GM23248 (cell line): ENCODE measurements at regions not wholly inside any gene's neighbourhood (a gene's known extent, or its start where the extent isn't known, plus 50 kb on each side); places are given as distances from the start of the nearest gene placed in this dataset.

ENCODE experiments used
- DNase-seq: peaks from one replicate; pipeline ENCODE4 v3.0.0-alpha.2; 2015
- H2AFZ ChIP-seq: fragments of 200-600 bp; sonication (generic); 2 replicates; pipeline ENCODE4 v1.6.1; 2016; ENCODE audit warnings: antibody characterized with exemption
- H3F3A ChIP-seq: fragments of 200-600 bp; sonication (generic); 2 replicates; pipeline ENCODE4 v1.6.1; 2016; ENCODE audit warnings: mild to moderate bottlenecking, antibody characterized with exemption, mixed run types; ENCODE audit not compliant: insufficient read depth
- H3K27ac ChIP-seq: fragments of 200-600 bp; sonication (generic); 2 replicates; pipeline ENCODE4 v1.5.1; 2016; ENCODE audit warnings: mild to moderate bottlenecking
- H3K27me3 ChIP-seq: fragments of 200-600 bp; sonication (generic); replicated peaks from 2 replicates; pipeline ENCODE4 v1.6.1; 2016; ENCODE audit warnings: mild to moderate bottlenecking; ENCODE audit not compliant: insufficient read depth
- H3K36me3 ChIP-seq: fragments of 200-600 bp; sonication (generic); 2 replicates; pipeline ENCODE4 v1.6.1; 2016; ENCODE audit warnings: low read depth, mild to moderate bottlenecking
- H3K4me1 ChIP-seq: fragments of 200-600 bp; sonication (generic); 2 replicates; pipeline ENCODE4 v1.6.1; 2016; ENCODE audit warnings: mild to moderate bottlenecking; ENCODE audit not compliant: insufficient read depth
- H3K4me2 ChIP-seq: fragments of 200-600 bp; sonication (generic); one replicate; pipeline ENCODE4 v1.6.1; 2016; ENCODE audit warnings: mild to moderate bottlenecking; ENCODE audit not compliant: unreplicated experiment
- H3K4me3 ChIP-seq: fragments of 200-600 bp; sonication (generic); 2 replicates; pipeline ENCODE4 v1.5.1; 2016; ENCODE audit warnings: mild to moderate bottlenecking
- H3K79me2 ChIP-seq: fragments of 200-600 bp; sonication (generic); 2 replicates; pipeline ENCODE4 v1.6.1; 2016; ENCODE audit warnings: mild to moderate bottlenecking; ENCODE audit not compliant: insufficient read depth
- H3K9ac ChIP-seq: fragments of 200-600 bp; sonication (generic); 2 replicates; pipeline ENCODE4 v1.6.1; 2016; ENCODE audit warnings: mild to moderate bottlenecking
- H3K9me2 ChIP-seq: fragments of 200-600 bp; sonication (generic); 2 replicates; pipeline ENCODE4 v1.6.1; 2016; ENCODE audit warnings: mixed run types, mild to moderate bottlenecking, moderate library complexity; ENCODE audit not compliant: insufficient read depth
- H3K9me3 ChIP-seq: fragments of 200-600 bp; sonication (generic); one replicate; pipeline ENCODE4 v1.6.1; 2017; ENCODE audit warnings: low read depth
- H4K20me1 ChIP-seq: fragments of 200-600 bp; sonication (generic); 2 replicates; pipeline ENCODE4 v1.6.0; 2016; ENCODE audit not compliant: insufficient read depth
- EZH2 ChIP-seq: fragments of 200-600 bp; sonication (generic); IDR thresholded peaks from 2 replicates; pipeline ENCODE4 v1.6.1; 2018; ENCODE audit warnings: antibody characterized with exemption, mild to moderate bottlenecking; ENCODE audit not compliant: insufficient read depth, poor library complexity, severe bottlenecking
- EZH2phosphoT487 ChIP-seq: fragments of 200-600 bp; sonication (generic); IDR thresholded peaks from 2 replicates; pipeline ENCODE4 v1.6.1; 2018; ENCODE audit warnings: antibody characterized with exemption, moderate library complexity, mild to moderate bottlenecking, low read depth; ENCODE audit not compliant: insufficient read depth
- WGBS, 2 experiments: methylation state at CpG; one replicate each; pipeline ENCODE4 v1.1.6; 2015 to 2017; ENCODE audit warnings: low lambda C conversion rate in 2 of 2, low coverage in 1 of 2; ENCODE audit errors: missing lambda C conversion rate in 2 of 2; 5-methylcytosine and 5-hydroxymethylcytosine counted together
- in situ Hi-C: fragments of 300-500 bp; cut with MboI; formaldehyde crosslinking; loops from 2 replicates; pipeline ENCODE4 v1.15.0; 2020

- Histone ChIP-seq H3K27ac (no peak overlapping the region), H3K4me1 (no peaks in the 10 kb centered on the region), H3K4me3 (no peak overlapping the region), H3K9ac (no peak overlapping the region), H4K20me1 (no peaks in the 10 kb centered on the region), H3K9me2 (no peaks in the 10 kb centered on the region), H2AFZ (no peak overlapping the region), H3K4me2 (no peak overlapping the region), H3F3A (no peaks in the 10 kb centered on the region), H3K36me3 (no peaks in the 10 kb centered on the region), H3K27me3 (no peaks in the 10 kb centered on the region), H3K9me3 (no peaks in the 10 kb centered on the region), H3K79me2 (no peaks in the 10 kb centered on the region)
- WGBS, 2 experiments, result 2 to 17% methylated on average over 1 of the region's 1 CpG
- no peak for DNase-seq
- TF ChIP-seq EZH2phosphoT487, result no peak
- TF ChIP-seq EZH2, result no peak
- in situ Hi-C loops, result no loop called here
These were observed 515.2 kb upstream of the RGS18 start for GRCh38 chr1:191643060-191643459.

- 30 to 31% methylated on average over 2 of the region's 2 CpGs for WGBS, 2 experiments
- H3K36me3 ChIP-seq, result no peaks in the 10 kb centered on the region
- no peaks in the 10 kb centered on the region for H3K27me3 ChIP-seq
- no peak overlapping the region for H3K27ac ChIP-seq
- H3K4me3 ChIP-seq, result no peak overlapping the region
- in situ Hi-C loops, result no loop called here
- no peaks in the 10 kb centered on the region for H4K20me1 ChIP-seq
- no peak for DNase-seq
- H3K4me1 ChIP-seq, result no peaks in the 10 kb centered on the region
- H3K9me2 ChIP-seq, result no peaks in the 10 kb centered on the region
- no peaks in the 10 kb centered on the region for H3F3A ChIP-seq
- H3K4me2 ChIP-seq, result no peak overlapping the region
- TF ChIP-seq EZH2, result no peak
- no peak for TF ChIP-seq EZH2phosphoT487
- H3K9ac ChIP-seq, result no peak overlapping the region
- H2AFZ ChIP-seq, result no peak overlapping the region
- H3K79me2 ChIP-seq, result no peaks in the 10 kb centered on the region
- no peaks in the 10 kb centered on the region for H3K9me3 ChIP-seq
These were observed 509.3 kb upstream of the RGS18 start for GRCh38 chr1:191648939-191649338.

- H3K27me3 ChIP-seq, result no peaks in the 10 kb centered on the region
- TF ChIP-seq EZH2phosphoT487, result no peak
- no peak for TF ChIP-seq EZH2
- DNase-seq, result no peak
- no peaks in the 10 kb centered on the region for H3K9me3 ChIP-seq
- no peak overlapping the region for H3K4me2 ChIP-seq
- no peak overlapping the region for H3K9ac ChIP-seq
- H3K4me3 ChIP-seq, result no peak overlapping the region
- no peaks in the 10 kb centered on the region for H3F3A ChIP-seq
- H3K27ac ChIP-seq, result no peak overlapping the region
- WGBS, 2 experiments, result 41% methylated on average over 1 of the region's 1 CpG
- no peaks in the 10 kb centered on the region for H4K20me1 ChIP-seq
- no peaks in the 10 kb centered on the region for H3K9me2 ChIP-seq
- H3K79me2 ChIP-seq, result no peaks in the 10 kb centered on the region
- no peaks in the 10 kb centered on the region for H3K36me3 ChIP-seq
- no peak overlapping the region for H2AFZ ChIP-seq
- H3K4me1 ChIP-seq, result no peaks in the 10 kb centered on the region
- in situ Hi-C loops, result no loop called here
These were observed 496.2 kb upstream of the RGS18 start for GRCh38 chr1:191662051-191662450.

- H3K79me2 ChIP-seq, result no peaks in the 10 kb centered on the region
- H3K4me3 ChIP-seq, result no peak overlapping the region
- no peak overlapping the region for H3K9ac ChIP-seq
- no peak overlapping the region for H3K27ac ChIP-seq
- H3K9me3 ChIP-seq, result no peaks in the 10 kb centered on the region
- no peaks in the 10 kb centered on the region for H3K27me3 ChIP-seq
- H3K9me2 ChIP-seq, result no peaks in the 10 kb centered on the region
- H3K36me3 ChIP-seq, result no peaks in the 10 kb centered on the region
- no peak for DNase-seq
- WGBS, 2 experiments, result 17 to 26% methylated on average over 1 of the region's 1 CpG
- no peak overlapping the region for H3K4me2 ChIP-seq
- TF ChIP-seq EZH2 (no peak), EZH2phosphoT487 (no peak)
- no peaks in the 10 kb centered on the region for H4K20me1 ChIP-seq
- no peaks in the 10 kb centered on the region for H3K4me1 ChIP-seq
- no peak overlapping the region for H2AFZ ChIP-seq
- no peaks in the 10 kb centered on the region for H3F3A ChIP-seq
- in situ Hi-C loops, result no loop called here
These were observed 495.5 kb upstream of the RGS18 start for GRCh38 chr1:191662746-191663145.

- Histone ChIP-seq H4K20me1 (no peaks in the 10 kb centered on the region), H3K36me3 (no peaks in the 10 kb centered on the region), H3K9me2 (no peaks in the 10 kb centered on the region), H3K9me3 (peaks cover 3% of the 10 kb centered on the region), H3K27me3 (no peaks in the 10 kb centered on the region), H3F3A (no peaks in the 10 kb centered on the region), H3K4me2 (no peak overlapping the region), H3K4me3 (no peak overlapping the region), H3K9ac (no peak overlapping the region), H3K79me2 (no peaks in the 10 kb centered on the region), H2AFZ (no peak overlapping the region), H3K27ac (no peak overlapping the region), H3K4me1 (no peaks in the 10 kb centered on the region)
- 24 to 31% methylated on average over 5 of the region's 5 CpGs for WGBS, 2 experiments
- TF ChIP-seq EZH2phosphoT487, result no peak
- TF ChIP-seq EZH2, result no peak
- in situ Hi-C loops, result no loop called here
- DNase-seq, result no peak
These were observed 489.7 kb upstream of the RGS18 start for GRCh38 chr1:191668525-191668924.
